Chondrocyte (in vitro differentiated cells): ENCODE measurements at regions not wholly inside any gene's neighbourhood (a gene's known extent, or its start where the extent isn't known, plus 50 kb on each side); places are given as distances from the start of the nearest gene placed in this dataset.

Experiments used
- DNase-seq: peaks from one replicate; pipeline ENCODE4 v3.0.0; 2021; ENCODE audit warnings: mixed read lengths, low spot score
- H3K27ac Mint-ChIP-seq: one replicate; pipeline ENCODE4 v1.8.0; 2021; ENCODE audit warnings: mild to moderate bottlenecking, moderate library complexity, mixed read lengths; ENCODE audit not compliant: unreplicated experiment
- H3K27me3 Mint-ChIP-seq: 2 replicates; pipeline ENCODE4 v1.8.0; 2021; ENCODE audit warnings: low read depth, mixed read lengths
- H3K36me3 Mint-ChIP-seq: 2 replicates; pipeline ENCODE4 v1.8.0; 2021; ENCODE audit warnings: low read depth, mixed read lengths
- H3K4me1 Mint-ChIP-seq: 2 replicates; pipeline ENCODE4 v1.8.0; 2021; ENCODE audit warnings: low read depth, mild to moderate bottlenecking, mixed read lengths
- H3K4me3 Mint-ChIP-seq: one replicate; pipeline ENCODE4 v1.8.0; 2021; ENCODE audit warnings: mild to moderate bottlenecking, moderate library complexity, mixed read lengths; ENCODE audit not compliant: unreplicated experiment
- H3K9me3 Mint-ChIP-seq: 2 replicates; pipeline ENCODE4 v1.8.0; 2021; ENCODE audit warnings: low read depth, mixed read lengths
- TF ChIP-seq, protein P1 (sequence below): fragments of 200-600 bp; sonication (generic); IDR thresholded peaks from 2 replicates; pipeline ENCODE4 v1.5.0; 2021; ENCODE audit warnings: antibody characterized with exemption, mild to moderate bottlenecking, moderate library complexity

DNA sequence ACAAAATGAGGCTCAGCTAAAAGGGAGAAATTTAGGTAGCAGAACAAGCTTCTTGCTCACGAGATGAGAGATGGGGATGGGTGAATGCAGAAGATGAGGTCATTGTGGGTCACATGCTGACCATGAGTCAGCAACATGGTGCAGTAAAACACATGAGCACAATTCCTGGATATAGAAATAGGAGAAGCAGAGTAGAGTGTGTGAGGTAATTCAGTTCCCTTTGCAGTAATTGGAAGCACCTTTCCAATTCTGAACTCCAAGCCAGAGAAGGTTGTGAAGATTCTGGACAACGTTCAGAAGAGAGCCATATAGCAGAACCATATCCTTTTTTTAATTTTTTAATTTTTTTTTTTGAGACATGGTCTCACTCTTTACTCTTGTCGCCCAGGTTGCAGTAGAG, 62.0 kb upstream of the LMNTD1 start:
- no peaks in the 10 kb centered on the region for H3K27me3 Mint-ChIP-seq
- TF ChIP-seq, protein P1, sequence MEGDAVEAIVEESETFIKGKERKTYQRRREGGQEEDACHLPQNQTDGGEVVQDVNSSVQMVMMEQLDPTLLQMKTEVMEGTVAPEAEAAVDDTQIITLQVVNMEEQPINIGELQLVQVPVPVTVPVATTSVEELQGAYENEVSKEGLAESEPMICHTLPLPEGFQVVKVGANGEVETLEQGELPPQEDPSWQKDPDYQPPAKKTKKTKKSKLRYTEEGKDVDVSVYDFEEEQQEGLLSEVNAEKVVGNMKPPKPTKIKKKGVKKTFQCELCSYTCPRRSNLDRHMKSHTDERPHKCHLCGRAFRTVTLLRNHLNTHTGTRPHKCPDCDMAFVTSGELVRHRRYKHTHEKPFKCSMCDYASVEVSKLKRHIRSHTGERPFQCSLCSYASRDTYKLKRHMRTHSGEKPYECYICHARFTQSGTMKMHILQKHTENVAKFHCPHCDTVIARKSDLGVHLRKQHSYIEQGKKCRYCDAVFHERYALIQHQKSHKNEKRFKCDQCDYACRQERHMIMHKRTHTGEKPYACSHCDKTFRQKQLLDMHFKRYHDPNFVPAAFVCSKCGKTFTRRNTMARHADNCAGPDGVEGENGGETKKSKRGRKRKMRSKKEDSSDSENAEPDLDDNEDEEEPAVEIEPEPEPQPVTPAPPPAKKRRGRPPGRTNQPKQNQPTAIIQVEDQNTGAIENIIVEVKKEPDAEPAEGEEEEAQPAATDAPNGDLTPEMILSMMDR: no peak
- H3K4me1 Mint-ChIP-seq: peaks cover 5% of the 10 kb centered on the region
- H3K36me3 Mint-ChIP-seq: peaks cover 1% of the 10 kb centered on the region
- no peaks in the 10 kb centered on the region for H3K9me3 Mint-ChIP-seq
- no peak for DNase-seq
- H3K27ac Mint-ChIP-seq: no peak overlapping the region
- no peak overlapping the region for H3K4me3 Mint-ChIP-seq

DNA sequence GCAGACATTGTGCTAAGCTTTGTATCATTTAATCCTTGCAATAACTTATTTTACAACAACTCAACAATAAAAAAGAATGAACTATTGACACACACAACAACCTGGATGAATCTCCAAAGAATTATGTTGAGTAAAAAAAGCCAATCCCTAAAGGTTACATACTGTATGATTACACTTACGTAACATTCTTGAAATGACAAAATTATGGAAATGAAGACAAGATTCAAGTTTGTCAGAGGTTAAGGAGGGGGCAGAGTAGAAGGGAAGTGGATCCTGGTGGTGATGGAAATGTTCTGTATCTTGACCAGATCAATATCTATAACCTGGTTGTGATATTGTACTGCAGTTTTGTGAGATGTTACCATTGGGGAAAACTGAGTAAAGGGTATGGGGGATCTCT, 63.2 kb upstream of the LMNTD1 start:
- no peak overlapping the region for H3K27ac Mint-ChIP-seq
- peaks cover 5% of the 10 kb centered on the region for H3K4me1 Mint-ChIP-seq
- TF ChIP-seq, protein P1: no peak
- H3K4me3 Mint-ChIP-seq: no peak overlapping the region
- DNase-seq: no peak
- H3K27me3 Mint-ChIP-seq: no peaks in the 10 kb centered on the region
- H3K9me3 Mint-ChIP-seq: no peaks in the 10 kb centered on the region
- H3K36me3 Mint-ChIP-seq: peaks cover 1% of the 10 kb centered on the region

DNA sequence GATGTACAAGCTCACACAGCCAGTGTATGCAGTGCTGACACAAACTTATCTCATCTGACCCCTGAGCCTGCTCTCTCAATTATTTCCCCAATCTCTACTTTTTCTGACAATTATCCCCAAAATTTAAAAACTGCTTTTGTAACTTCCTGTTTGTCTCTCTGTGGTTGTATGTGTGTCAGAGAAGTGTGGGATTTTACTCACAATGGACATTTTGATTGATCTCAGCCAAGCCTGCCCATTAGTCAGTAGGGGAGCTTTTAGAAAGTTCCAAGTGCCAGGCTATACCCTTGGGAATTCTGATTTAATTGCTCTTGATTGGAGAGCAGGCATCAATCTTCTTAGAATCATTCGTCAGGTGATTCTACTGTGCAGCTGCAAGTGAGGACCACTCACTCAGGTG, 64.9 kb upstream of the LMNTD1 start:
- H3K36me3 Mint-ChIP-seq: peaks cover 1% of the 10 kb centered on the region
- H3K27me3 Mint-ChIP-seq: no peaks in the 10 kb centered on the region
- TF ChIP-seq, protein P1: no peak
- no peak overlapping the region for H3K4me3 Mint-ChIP-seq
- H3K27ac Mint-ChIP-seq: no peak overlapping the region
- peaks cover 5% of the 10 kb centered on the region for H3K4me1 Mint-ChIP-seq
- DNase-seq: no peak
- H3K9me3 Mint-ChIP-seq: no peaks in the 10 kb centered on the region

DNA sequence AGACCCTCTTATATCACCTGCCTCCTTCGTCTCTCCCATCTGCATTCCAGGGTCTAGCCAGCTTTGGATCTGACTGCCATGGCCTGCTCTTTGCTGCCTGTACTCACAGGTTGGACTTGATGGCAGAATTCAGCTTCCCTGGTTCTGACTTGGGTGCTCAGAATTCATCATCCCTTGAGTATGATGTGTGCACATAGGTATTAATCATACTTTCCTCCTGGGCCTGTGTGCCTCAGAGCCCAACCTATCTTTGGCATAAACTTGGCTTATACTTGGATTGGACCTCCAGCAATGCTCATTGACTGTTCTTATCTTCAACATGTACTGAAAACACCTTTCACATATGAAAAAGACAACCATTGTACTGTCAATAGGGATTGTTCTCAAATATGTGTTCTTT, 70.7 kb upstream of the LMNTD1 start:
- no peaks in the 10 kb centered on the region for H3K9me3 Mint-ChIP-seq
- H3K27ac Mint-ChIP-seq: no peak overlapping the region
- no peaks in the 10 kb centered on the region for H3K27me3 Mint-ChIP-seq
- no peak for DNase-seq
- H3K4me3 Mint-ChIP-seq: no peak overlapping the region
- H3K36me3 Mint-ChIP-seq: no peaks in the 10 kb centered on the region
- TF ChIP-seq, protein P1: no peak
- no peaks in the 10 kb centered on the region for H3K4me1 Mint-ChIP-seq

DNA sequence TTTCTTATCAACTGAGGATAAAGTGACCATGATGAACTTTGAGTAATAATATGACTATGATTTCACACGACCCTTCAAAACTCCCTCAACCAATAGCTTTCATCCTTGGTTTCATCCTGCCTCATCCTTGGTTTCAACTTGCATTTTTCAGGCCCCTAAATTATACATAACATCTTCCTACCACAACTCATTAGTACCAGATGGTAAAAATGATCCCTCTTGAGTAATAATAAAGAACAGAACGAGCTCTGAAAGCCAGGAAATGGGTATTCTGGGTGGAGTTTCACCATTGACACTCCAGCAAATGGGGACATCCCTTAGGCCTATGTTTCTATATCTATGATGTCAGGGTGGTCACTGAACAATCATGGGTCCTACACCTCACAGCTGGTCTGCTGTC, 72.1 kb upstream of the LMNTD1 start:
- H3K36me3 Mint-ChIP-seq: no peaks in the 10 kb centered on the region
- no peaks in the 10 kb centered on the region for H3K9me3 Mint-ChIP-seq
- TF ChIP-seq, protein P1: no peak
- no peaks in the 10 kb centered on the region for H3K27me3 Mint-ChIP-seq
- no peak overlapping the region for H3K4me3 Mint-ChIP-seq
- H3K27ac Mint-ChIP-seq: no peak overlapping the region
- no peaks in the 10 kb centered on the region for H3K4me1 Mint-ChIP-seq
- no peak for DNase-seq
